GM21723 (cell line): ENCODE measurements at regions not wholly inside any gene's neighbourhood (a gene's known extent, or its start where the extent isn't known, plus 50 kb on each side); places are given as distances from the start of the nearest gene placed in this dataset.

ENCODE experiments used
- ATAC-seq: cut with Tn5 transposase; IDR thresholded peaks from one replicate; pipeline ENCODE4 v1.9.1; 2021; ENCODE audit warnings: mild to moderate bottlenecking, moderate library complexity; ENCODE audit not compliant: unreplicated experiment

DNA sequence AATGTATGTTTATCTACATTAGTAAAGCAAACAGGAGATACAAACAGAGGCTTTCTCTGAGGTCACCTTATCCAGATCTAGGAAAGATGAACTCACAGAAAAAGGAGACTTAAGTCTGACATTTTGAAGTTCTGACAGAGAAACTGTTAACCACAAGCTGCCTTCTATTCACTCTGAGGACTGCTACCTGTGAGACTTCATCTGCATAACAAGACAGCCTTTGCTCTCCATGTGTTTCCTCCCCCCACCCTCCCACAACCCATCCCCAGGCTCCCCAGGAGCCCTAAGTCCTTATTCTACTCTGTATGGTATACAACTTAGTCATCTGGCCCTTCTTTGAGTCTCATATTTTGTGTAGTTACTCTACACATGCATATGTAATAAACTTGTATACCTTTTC is 699.0 kb downstream of the FGF9 start:
- no peak for ATAC-seq

DNA sequence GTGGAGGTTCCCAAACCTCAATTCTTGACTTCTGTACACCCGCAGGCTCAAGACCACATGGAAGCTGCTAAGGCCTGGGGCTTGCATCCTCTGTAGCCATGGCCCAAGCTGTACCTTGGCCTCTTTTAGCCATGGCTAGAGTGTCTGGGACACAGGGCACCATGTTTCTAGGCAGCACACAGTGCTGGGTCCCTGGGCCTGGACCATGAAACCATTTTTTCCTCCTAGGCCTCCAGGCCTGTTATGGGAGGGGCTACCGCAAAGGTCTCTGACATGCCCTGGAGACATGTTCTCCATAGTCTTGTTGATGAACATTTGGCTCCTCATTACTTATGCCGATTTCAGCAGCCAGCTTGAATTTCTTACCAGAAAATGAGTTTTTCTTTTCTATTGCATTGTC is 701.4 kb downstream of the FGF9 start:
- ATAC-seq: no peak

DNA sequence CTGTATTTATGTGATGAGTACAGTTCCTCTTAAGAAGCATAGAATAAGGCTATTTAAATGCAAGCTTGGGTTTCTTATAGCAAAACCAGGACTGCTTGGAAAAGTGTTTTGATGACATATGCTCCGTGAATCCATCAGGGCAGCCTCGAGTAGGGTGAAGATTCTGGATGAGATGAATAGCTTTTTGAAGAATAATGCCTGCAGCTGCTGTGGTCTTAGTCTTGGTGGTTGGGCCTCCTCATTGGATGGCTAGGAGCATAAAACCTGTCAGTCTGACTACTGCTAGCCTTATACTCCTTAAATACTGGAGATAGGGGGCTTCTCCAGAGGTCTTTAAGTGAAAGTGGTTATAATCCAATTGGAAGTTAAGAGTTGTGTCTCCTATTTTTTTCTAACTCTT is 704.3 kb downstream of the FGF9 start:
- no peak for ATAC-seq

DNA sequence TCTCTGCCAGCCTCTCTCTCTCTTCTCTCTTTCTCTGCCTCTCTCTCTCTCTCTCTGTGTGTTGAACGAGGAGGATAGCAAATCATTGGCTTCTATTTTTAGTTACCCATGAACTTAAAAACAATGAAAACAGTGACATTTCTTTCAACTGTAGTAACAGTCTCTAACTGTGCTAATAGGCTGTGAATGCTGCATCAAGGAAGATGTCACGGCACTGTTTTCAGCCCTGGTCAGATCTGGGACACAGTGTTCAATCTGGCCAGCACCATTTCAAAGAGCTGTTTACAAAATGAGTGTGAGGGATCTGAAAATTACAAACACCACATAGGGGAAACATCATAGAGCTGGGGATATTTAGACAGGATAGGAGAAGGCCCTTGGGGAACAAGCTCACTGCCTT is 717.0 kb downstream of the FGF9 start:
- ATAC-seq: no peak

DNA sequence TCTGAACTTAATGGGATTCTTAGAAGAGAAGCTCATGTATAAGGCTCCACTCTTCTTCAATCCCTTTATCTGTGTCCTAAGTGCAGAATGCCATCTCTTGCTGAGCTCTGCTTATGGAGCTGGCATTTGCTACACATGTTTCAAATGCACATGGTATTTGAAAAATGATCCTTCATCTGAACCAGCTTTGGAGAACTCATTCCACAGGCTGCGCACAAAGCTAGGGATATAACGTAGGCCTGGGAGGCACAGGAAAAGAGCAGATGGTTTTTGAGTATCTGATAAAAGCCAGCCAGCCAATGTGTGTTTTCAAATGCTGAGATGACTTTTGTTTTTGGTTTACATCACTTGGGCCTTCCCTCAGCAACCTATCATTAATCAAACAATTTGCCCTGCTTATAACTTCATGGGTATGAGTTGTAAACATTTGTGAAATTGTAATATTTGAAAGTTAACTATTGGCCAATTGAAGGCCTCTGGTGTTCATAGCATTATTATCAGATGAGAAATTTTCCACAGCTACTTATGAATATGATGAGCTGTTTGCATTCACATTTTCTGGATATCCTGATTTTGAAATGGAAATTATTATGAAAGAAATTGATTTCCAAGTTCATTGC is 729.0 kb downstream of the FGF9 start:
- no peak for ATAC-seq

DNA sequence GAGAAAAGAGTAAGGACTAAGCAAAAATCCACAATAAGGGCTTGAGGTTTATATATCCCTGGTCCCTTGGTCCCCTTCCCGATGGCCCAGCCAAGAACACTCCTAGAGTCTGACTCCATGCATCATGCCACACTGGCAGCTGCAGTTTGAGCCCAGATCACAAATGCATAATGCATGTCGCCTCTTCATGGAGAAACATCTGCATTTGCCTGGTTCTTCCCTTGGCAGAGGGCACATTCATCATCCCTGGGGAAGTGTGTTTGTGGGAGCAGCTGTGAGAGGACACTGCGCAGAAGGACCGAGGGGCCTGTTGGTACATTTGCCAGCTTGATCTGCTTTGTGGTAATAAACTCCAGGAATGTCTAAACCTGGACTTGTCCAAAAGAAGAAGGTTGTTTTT is 731.8 kb downstream of the FGF9 start:
- ATAC-seq: no peak

DNA sequence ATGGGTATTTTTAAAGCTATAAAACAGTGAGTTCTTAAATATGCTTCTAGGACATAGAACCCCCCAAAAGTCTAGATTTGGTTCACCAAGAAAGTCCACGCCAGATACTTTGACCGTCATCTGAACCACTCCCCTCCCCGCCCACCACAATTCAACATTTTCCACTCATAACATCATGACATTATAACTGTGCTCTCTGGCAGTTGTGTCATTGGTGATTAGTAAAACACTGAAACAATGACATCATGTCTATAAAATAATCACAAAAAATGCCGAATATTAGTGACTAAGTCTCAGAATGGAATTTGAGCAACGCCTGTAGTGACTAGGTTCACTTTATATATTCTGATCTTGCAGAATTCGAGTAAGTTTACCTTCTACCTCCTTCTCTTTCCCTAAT is 732.3 kb downstream of the FGF9 start:
- ATAC-seq: no peak

DNA sequence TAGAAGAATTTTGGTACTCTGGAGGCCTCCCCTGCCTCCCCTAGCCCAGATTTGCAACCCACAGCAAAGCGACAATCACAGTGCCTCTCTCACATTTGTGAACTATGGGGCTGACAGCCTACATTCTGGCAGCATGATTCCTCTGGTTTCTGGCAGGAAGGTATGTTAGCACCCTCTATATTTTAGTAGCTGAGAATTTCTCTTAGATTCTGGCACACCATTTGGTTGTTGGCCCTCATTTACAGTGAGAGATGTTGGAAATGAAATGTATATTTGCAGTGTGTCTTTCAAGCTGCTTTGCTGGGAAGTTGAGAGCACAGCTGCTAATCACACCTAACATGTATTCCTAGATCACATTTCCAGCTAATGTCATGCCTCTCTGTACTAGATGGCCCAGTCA is 735.0 kb downstream of the FGF9 start:
- no peak for ATAC-seq

DNA sequence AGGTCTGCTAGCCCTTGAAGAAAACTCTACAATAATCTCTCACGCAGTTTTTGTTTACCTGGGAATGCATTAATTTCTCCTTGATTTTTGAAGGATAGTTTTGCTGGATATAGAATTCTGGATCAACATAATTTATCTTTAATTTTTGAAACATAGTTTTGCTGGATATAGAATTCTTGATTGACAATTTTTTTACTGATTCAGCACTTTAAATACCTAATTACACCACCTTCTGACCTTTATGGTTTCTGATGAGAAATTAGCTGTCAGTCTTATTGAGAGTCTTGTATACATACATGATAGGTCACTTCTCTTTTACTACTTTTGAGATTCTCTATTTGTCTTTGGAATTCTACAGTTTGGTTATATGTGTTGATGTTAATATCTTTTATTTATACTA is 741.6 kb downstream of the FGF9 start:
- ATAC-seq: no peak

DNA sequence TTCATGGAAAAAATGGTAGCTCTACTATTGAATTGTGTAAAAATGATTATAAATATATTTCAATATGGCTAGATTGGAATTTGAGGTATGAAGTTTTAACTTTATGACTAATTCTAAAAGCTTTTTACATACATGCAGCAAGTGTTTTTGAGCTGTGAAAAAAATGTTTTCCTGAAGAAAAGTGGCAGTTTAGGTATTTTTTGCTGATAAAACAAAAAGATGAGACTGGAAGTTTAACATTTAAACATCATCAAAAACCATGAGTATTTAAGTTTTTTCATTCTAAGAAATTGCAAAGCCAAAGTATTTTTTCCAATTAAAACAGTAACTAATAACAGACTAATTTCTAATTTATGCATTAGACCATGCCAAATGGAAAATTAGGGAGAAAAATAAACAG is 751.1 kb downstream of the FGF9 start:
- ATAC-seq: no peak

DNA sequence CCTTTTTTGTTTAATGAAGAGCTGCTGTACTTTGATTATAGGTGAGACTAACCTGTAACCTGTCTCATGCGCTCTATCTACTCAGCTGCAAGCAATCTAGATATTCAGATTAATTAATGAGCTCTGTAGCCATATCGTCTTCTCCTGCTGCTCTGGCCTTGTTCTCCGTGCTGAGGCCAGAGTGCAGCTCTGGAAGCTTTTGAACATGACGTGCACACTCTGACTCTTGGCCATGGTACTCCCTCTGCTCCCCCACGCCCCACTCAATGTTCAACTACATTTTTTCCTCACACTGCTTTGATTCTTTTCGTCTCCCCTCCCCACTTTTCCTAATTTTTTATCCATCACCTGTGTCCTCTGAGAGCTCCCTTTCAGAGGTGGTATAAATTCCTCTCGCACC is 751.8 kb downstream of the FGF9 start:
- ATAC-seq: no peak

DNA sequence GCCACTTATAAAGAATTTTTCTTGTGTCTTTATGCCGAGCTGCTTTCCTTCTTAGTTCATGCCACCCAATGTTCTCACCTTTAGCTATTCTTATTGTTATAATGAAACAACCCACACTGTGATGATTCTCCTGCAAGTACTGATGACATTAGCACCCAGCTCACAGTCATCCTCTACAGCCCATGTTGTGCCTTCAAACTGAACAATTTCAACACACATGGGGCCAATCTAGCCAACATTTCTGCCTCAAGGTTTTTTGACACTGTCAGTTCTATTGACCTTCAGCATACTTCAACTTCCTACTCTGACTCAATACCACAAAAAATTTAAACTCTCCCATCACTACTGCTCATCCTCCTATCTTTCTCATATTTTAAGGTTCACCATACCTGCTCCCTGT is 752.4 kb downstream of the FGF9 start:
- no peak for ATAC-seq

DNA sequence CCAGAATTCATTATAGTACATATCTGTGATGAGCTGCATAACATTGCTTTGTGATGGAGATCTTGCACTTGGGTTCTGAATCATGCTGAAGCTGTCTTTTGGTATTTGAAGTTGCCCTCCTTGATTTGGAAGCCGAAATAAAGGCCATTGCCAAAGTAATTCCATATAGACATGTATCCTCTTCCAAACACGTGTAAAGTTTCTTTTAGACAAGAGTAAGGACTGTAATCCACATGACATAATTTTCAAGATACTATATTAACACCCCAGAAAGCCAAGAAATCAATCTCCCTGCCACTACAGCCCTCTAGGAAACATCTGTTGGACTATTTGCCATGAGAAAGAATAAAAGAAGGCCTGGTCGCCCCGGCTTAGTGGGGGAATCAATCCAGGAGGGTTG is 754.2 kb downstream of the FGF9 start:
- no peak for ATAC-seq

DNA sequence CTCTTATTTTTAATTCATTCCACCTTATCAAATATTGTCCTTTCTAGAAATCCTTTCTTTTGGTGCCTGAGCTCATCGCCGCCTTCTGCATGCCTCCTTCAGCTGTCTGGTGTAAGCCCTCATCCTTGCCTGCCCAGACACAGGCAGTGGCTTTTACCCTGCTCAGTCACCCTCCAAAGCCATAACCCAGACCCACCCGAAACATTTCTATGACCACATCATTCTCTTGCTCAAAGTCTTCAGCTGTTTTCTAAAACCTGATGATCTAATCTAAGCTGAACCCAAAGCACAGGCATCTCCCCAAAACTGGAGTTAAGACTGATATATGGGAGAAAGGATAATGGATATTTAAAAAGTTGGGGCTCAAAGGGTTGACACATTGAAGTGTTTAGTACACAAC is 753.7 kb upstream of the SGCG start:
- no peak for ATAC-seq

DNA sequence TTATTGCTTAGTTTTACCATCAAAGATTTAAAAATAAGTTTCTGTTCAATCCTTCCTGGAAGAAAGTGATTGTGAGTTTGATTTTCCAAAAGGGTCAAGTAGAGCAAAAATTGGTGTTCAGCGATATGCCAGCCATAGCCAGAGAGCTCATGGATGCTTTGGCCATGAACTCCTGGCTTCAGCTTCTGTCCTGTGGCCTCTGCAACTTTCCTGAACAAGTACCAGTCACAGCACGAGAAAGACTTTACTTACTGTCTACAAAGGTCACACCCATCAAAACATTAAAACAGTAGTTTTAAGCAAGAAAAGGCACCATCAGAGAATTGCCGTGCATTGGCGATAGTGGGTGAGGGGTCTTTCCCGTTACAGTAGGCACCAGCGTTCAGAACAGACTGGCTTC is 753.0 kb upstream of the SGCG start:
- no peak for ATAC-seq

DNA sequence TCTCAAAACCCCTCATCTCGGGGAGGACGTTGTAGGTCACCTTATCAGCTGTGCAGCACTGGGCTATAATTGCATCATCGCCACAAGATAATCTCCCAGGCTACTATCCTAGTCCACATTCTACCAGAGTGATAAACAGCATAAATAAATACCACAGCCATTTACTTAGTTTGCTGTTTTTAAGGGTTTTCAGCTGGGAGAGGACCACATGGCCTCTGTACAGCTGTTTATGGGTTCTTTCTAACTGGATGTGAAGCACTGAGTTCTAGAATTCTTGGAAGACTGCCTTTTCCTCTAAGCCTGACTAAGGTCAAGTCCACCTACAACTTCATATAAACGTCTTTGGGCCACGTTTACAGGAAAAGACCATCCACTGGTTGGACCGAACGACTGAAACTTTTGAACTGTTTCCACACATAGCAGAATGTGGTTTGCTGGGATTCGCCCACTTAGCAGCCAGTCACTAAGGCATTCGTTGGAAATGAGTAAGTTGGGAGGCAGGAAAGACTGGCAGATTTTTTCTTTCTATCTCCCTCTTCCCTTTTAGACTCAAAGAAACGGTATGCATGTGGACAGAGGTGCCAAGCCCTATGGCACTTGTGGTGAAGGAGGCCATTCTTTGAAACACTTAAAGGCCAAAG is 752.5 kb upstream of the SGCG start:
- no peak for ATAC-seq

DNA sequence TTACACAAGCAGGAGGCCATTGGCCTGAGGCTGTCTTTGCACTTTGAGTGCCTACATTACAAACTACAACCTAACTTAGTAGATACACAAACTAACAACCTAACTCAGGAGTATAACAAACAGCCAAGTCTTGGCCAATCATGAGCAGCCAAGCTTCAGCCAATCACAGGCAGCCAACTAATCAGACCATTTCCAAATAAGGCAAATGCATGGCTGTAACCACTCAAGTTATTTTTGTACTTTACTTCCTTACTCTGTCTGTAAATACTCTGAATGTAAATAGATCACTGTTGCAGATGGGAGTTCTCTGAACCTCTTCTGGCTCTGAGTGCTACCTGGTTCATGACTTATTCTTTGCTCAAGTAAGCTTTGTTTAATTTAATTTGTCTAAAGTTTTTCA is 748.1 kb upstream of the SGCG start:
- no peak for ATAC-seq

DNA sequence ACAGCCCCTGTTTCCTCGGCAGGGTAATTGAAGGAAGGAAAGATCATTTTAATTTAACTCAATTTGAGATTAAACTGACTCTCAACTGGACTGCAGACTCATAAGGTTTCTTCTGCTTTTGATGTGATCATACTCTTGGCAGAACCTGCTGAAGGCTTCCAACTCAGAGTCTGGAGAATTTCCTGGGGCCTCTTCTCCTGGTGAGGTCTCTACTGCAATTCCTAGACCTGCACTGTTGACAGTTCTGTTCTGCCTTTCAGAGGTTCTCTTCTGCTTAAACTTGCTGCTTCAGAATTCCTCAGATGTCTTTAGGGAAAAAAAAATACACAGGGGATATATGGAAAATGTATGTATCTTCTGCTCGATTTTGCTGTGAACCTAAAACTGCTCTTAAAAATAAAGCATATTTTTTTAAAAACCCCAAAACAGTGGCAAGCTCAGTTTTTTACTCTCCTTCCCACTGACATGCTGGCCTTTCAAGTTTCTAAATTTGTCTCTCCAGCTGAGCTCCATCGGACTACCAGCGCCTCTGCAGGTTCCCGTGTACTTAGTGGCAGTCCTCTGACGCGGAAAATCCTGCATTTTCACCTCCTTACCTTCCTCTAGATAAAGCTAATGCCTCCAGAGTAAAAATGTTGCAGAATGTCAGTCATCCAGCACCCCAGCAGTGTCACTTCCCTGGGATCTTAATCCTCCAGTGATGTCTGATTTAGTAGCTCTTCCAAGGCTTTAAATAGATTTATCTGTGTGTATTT is 733.5 kb upstream of the SGCG start:
- ATAC-seq: no peak

DNA sequence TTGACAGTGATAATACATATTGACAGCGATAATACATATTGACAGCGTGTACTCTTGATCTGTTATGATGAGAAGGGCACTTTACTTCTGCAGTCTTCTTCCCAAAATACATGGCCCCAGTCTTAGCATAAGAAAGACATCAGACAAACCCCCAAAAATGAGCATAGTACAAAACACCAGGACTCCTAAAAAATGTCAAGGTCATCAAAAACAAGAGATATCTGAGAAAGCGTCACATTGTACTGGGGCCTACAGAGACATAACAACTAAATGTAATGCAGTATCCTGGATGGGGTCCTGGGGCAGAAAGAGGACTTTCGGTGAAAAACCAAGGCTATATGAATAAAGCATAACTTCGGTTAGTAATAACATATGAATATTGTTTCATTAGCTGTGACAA is 731.5 kb upstream of the SGCG start:
- ATAC-seq: no peak

DNA sequence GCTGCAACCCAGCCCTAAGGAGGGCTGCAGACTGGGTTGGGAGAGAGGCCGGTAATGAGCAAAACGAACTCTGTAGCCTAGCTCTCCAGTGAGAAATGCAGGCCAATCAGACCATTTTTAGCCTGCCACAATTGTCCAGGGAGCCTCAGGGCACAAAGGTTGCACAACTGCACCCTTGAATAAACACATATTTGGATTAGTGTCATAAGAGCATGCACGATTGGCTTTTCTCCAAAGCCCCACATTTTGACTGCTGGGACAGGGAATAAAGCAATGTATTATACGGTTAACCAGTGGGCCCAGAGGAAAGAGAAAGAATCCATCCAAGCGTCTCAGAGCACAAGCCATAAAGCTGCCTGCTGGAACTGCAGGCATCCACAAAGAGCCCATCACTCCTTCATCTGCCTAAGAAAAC is 729.4 kb upstream of the SGCG start:
- ATAC-seq: no peak

DNA sequence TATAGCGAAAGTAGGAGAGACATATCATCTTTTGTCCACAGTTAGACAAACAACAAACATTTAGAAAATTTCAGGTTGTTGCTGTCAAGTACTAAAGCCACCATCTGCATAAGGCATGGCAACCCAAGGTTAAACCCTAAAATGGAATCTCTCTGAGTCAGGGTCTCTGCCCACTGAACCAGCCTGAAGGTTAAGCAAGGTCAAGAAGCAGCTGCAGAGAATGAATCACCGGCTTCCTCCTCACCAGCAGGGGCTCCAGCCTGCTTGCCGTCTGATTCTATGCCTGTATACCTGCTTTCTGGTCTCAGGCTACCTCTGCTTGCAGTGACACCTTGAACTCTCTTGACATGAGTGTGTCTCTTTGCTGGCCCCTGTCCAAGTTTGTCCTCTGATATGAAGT is 726.2 kb upstream of the SGCG start:
- ATAC-seq: no peak

DNA sequence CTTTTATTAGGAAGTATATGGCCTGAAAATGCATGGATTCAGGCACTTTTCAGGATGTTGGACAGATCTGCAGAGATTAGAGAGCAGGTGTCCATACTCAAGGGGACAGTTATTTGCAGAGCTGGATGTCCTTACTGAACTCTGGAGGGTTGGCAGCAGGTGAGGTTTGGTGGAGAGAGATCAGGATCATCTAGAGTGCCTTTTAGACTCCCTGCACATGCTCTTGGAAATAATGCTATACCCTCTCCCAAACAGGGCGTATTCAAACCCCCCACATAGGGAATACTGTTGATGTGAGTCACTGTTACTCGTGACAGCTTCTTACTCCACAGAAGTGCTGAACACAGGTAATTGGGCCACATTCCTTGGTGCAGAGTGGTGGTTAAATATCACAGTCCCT is 725.7 kb upstream of the SGCG start:
- no peak for ATAC-seq
